ENCODE measurements at regions not wholly inside any gene's neighbourhood (a gene's known extent, or its start where the extent isn't known, plus 50 kb on each side); places are given as distances from the start of the nearest gene placed in this dataset.

- DNase-seq (ENCODE audit: low read depth) = no peak
These were observed 1291.7 kb downstream of the BRD1 start for GRCh38 chr22:48535868-48536540.

GRCh38 chr22:48534395-48534958 lies 1293.2 kb downstream of the BRD1 start:
- no peak for DNase-seq (ENCODE audit: low read depth)

GRCh38 chr22:48532986-48533385 lies 1294.7 kb downstream of the BRD1 start:
- DNase-seq (ENCODE audit: low read depth) = no peak

GRCh38 chr22:48531761-48532435 lies 1295.8 kb downstream of the BRD1 start:
- DNase-seq (ENCODE audit: low read depth) = no peak

- DNase-seq (ENCODE audit: low read depth) = no peak
These were observed 1296.6 kb downstream of the BRD1 start for GRCh38 chr22:48531108-48531507.

- DNase-seq (ENCODE audit: low read depth) = no peak
These were observed 1297.0 kb downstream of the BRD1 start for GRCh38 chr22:48530666-48531065.

GRCh38 chr22:48528221-48528915 lies 1299.3 kb downstream of the BRD1 start:
- DNase-seq (ENCODE audit: low read depth) = no peak

- DNase-seq (ENCODE audit: low read depth) = no peak
These were observed 1303.9 kb downstream of the BRD1 start for GRCh38 chr22:48523761-48524160.

GRCh38 chr22:48523091-48523490 lies 1304.6 kb downstream of the BRD1 start:
- no peak for DNase-seq (ENCODE audit: low read depth)

- DNase-seq (ENCODE audit: low read depth) = no peak
These were observed 1305.4 kb downstream of the BRD1 start for GRCh38 chr22:48522271-48522670.

- DNase-seq (ENCODE audit: low read depth) = no peak
These were observed 1306.6 kb downstream of the BRD1 start for GRCh38 chr22:48520884-48521588.

GRCh38 chr22:48520207-48520606 lies 1307.5 kb downstream of the BRD1 start:
- DNase-seq (ENCODE audit: low read depth) = no peak

- no peak for DNase-seq (ENCODE audit: low read depth)
These were observed 1310.3 kb downstream of the BRD1 start for GRCh38 chr22:48517039-48518030.

GRCh38 chr22:48516571-48516970 lies 1311.1 kb downstream of the BRD1 start:
- no peak for DNase-seq (ENCODE audit: low read depth)

- no peak for DNase-seq (ENCODE audit: low read depth)
These were observed 1312.0 kb downstream of the BRD1 start for GRCh38 chr22:48515571-48516200.

- DNase-seq (ENCODE audit: low read depth) = no peak
These were observed 1313.7 kb downstream of the BRD1 start for GRCh38 chr22:48513929-48514328.

GRCh38 chr22:48513446-48513845 lies 1314.2 kb downstream of the BRD1 start:
- no peak for DNase-seq (ENCODE audit: low read depth)

GRCh38 chr22:48511781-48512327 lies 1315.8 kb downstream of the BRD1 start:
- DNase-seq (ENCODE audit: low read depth) = no peak

- DNase-seq (ENCODE audit: low read depth) = no peak
These were observed 1316.5 kb downstream of the BRD1 start for GRCh38 chr22:48511211-48511610.

GRCh38 chr22:48510599-48510998 lies 1317.1 kb downstream of the BRD1 start:
- no peak for DNase-seq (ENCODE audit: low read depth)
